GM12801 (cell line): ENCODE measurements at regions not wholly inside any gene's neighbourhood (a gene's known extent, or its start where the extent isn't known, plus 50 kb on each side); places are given as distances from the start of the nearest gene placed in this dataset.

Experiments used
- TF ChIP-seq, protein P1 (sequence below): IDR thresholded peaks from one replicate; pipeline ENCODE4 v1.5.1; 2011; ENCODE audit warnings: control low read depth; ENCODE audit not compliant: insufficient read length; ENCODE audit errors: extremely low read depth

DNA sequence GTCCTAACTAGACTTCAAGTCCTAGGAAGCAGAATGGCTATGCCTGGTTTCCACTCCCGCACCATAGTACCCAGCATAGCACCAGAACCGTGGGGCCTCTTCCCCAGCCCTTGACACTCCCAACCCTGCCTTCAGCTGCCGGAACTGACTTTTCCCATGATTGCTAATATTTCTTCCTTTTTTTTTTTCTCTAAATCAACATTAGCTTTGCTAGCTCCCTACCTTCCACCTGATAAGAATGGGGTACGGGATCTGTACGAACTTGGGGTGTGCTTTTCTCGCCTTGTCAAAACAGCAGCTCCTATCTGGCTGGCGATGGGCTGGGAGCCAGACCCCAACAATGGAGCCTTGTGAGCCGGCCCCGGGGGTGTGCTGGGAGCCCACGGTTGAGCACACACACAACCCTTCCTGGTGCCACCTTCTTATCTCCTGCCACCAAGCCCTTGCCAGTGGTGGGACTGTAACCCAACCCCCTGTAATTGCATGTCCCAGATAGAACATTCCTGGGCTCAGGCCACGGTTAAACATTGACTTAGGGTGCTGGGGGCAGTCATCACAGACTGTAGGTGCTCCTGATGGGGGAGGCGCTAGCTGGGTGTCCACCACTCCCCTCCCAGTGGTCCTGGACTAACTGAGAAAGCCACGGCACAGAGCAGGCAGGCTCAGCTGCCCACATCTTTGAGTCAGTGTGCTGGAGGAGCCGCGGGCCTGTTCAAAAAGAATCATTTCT lies 213.0 kb upstream of the HAAO start:
- TF ChIP-seq, protein P1, sequence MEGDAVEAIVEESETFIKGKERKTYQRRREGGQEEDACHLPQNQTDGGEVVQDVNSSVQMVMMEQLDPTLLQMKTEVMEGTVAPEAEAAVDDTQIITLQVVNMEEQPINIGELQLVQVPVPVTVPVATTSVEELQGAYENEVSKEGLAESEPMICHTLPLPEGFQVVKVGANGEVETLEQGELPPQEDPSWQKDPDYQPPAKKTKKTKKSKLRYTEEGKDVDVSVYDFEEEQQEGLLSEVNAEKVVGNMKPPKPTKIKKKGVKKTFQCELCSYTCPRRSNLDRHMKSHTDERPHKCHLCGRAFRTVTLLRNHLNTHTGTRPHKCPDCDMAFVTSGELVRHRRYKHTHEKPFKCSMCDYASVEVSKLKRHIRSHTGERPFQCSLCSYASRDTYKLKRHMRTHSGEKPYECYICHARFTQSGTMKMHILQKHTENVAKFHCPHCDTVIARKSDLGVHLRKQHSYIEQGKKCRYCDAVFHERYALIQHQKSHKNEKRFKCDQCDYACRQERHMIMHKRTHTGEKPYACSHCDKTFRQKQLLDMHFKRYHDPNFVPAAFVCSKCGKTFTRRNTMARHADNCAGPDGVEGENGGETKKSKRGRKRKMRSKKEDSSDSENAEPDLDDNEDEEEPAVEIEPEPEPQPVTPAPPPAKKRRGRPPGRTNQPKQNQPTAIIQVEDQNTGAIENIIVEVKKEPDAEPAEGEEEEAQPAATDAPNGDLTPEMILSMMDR: no peak

DNA sequence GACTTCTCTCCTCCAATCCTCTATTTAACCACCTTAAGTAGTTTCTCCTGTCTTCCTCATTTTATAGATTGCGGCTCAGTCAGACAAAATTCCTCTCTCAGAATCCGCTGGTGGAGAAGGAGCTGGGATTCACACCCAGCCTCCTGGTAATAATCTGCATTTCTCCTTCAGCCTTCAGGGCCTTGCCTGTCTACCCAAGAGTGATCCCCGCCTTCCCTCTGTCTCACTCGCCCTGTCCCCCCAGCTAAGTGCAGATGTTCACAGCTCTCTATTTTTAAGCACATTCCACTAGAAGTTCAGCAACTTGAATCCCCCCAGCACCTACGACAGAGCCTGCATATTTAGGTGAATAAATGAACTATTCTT lies 212.5 kb upstream of the HAAO start:
- TF ChIP-seq, protein P1: no peak

DNA sequence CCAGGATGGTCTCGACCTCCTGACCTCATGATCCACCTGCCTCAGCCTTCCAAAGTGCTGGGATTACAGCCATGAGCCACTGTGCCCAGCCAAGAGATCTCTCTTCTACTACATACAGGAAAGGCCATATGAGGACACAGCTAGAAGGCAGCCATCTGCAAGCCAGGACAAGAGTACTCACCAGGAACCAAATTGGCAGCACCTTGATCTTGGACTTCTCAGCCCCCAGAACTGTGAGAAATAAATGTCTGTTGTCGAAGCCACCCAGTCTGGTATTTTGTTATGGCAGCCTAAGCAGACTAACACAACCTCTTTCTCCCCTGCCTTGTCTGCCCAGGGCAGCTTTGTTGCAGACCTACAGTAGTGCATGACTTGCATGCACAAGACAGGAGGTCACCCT lies 211.3 kb upstream of the HAAO start:
- TF ChIP-seq, protein P1: no peak

DNA sequence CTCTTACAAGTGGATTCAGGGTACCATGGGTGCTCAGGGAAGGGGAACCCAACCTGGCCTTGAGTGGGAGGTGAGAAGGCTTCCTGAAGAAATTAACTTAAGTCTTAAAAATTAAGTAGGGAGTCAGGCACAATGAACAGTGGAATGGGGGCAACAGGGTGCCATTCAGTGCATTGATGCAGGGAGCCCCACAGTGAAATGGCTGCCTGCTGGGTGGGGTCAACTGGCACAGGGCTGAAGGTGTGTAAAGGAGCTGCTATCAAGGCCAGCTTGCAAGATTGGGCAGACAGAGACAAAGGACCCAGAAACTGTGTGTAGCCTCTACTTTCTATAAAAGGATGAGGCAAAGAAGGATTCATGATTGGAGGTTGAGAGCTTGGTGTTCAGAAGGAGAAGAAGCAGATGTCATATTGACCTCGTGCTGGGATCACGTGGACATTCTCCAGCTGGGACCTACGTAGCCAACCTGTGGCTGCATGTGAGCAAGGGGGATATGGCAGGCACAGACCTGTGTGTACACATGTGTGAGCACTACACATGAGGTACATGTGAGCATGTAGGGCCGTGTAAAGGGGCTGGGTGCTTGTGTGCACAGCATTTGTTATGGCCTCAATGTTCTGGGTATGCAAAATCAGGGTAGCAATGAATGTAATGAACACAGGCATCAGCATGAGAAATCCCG lies 209.5 kb upstream of the HAAO start:
- TF ChIP-seq, protein P1: no peak

DNA sequence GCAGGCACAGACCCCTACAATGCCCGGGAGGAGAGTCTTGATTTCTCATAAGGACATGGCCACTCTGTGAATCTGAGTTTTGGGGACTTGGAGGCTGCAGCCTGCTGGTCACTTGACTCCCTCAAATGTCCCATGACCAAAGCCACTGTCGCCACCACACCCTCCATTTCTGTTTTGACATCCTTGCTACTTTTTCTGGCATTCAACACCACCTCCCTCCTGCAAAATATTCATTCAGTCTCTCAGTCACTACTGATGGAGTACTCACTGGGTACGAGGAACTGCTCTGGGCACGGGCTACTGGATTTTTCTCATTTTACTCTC lies 208.6 kb upstream of the HAAO start:
- TF ChIP-seq, protein P1: no peak

DNA sequence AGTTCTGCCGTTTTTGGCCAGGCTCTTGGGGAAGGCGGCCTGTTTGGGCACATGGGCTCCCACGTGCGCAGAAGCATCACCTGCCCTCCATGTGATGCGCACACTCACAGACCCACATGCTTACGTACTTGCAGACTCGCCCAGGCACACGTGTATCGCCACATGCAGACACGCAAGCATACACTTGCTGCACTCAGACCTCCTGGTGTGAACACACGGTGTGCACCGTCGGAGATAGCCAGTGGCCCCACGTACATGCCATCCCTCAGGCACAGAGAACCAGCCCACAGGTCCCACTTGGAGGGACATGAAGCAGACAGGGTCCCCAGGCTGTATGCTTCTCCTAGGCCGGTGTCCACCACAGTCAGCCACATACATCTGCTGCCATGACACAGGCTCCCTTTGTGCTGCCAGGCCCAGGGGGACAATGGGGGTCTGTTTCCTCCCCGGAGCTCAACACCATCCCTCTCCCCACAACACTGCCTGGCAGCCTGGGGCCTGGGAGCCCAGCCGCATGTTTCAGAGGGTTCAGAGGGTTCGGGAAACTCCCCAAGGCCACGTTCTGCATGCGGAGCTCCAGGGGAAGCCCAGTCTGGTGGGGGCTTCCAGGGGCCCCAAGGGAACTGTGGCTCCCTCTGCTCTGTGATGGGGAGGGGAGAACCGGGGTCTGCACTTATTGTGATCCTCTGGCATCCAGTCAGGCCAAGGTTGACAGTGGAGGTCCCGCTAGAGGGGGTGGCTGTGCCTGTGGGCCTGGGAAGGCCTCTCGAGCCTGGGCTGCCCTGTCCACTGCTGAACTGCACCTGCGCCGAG lies 208.1 kb upstream of the HAAO start:
- TF ChIP-seq, protein P1: no peak

DNA sequence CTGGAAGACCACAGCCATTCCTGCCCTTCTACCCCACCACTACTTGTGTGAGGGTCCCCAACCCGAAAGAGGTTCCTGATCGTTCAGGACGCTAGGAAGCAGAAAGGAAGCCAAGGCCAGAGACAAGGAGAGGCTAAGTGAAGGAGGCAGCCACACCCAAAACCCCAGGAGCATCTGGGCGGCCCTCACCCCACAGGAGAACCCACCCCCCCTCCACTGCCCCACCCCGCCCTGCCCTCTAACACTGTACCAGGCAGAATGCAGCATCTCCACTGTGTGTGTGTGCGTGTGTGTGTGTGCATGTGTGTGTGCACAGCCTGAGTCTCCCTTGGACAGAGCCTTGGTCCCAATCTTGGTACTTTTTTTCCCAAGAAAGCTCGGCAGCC lies 207.5 kb upstream of the HAAO start:
- TF ChIP-seq, protein P1: no peak
